ENCODE measurements at regions not wholly inside any gene's neighbourhood (a gene's known extent, or its start where the extent isn't known, plus 50 kb on each side); places are given as distances from the start of the nearest gene placed in this dataset.

DNA sequence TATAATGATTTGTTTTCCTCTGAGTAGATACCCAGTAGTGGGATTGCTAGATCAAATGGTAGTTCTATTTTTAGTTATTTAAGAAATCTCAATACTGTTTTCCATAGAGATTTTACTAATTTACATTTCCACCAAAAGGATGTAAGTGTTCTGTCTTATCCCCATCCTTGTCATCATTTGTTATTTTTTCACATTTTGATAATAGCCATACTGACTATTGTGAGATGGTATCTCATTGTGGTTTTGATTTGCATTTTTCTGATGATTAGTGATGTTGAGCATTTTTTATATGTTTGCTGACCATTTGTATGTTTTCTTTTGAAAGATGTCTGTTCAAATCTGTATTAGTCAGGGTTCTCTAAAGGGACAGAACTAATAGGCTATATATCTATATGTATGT, 160.0 kb upstream of the TMEM229A start:
- DNase-seq (ENCODE audit: low read depth in 2 of 2): no peak
- H3K4me3 ChIP-seq (replicated peaks in 1 of 2; ENCODE audit: low read depth in 2 of 2, low read length in 2 of 2): no peak overlapping the region
- TF ChIP-seq, protein P1, sequence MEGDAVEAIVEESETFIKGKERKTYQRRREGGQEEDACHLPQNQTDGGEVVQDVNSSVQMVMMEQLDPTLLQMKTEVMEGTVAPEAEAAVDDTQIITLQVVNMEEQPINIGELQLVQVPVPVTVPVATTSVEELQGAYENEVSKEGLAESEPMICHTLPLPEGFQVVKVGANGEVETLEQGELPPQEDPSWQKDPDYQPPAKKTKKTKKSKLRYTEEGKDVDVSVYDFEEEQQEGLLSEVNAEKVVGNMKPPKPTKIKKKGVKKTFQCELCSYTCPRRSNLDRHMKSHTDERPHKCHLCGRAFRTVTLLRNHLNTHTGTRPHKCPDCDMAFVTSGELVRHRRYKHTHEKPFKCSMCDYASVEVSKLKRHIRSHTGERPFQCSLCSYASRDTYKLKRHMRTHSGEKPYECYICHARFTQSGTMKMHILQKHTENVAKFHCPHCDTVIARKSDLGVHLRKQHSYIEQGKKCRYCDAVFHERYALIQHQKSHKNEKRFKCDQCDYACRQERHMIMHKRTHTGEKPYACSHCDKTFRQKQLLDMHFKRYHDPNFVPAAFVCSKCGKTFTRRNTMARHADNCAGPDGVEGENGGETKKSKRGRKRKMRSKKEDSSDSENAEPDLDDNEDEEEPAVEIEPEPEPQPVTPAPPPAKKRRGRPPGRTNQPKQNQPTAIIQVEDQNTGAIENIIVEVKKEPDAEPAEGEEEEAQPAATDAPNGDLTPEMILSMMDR (IDR thresholded peaks at IDR 0.05; ENCODE audit: low read depth, low read length): no peak

DNA sequence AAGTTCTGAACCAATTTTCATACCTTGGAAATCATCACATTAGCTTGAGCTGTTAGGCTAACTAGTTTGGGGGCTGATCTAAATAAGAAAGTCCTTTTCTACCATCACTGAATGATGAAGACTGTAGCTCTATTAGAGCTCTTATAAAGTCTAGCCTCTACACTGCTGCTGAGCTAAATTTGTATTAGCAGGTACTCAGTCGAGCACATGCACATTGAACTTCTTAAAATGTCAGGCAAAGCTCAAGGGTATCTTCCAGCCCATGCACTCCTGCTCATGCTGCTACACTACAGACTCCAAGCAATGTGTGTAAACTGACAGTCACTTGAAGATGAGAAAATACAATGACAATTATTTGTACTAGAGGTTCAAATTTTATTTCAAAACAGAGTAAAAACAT, 158.8 kb upstream of the TMEM229A start:
- H3K4me3 ChIP-seq (replicated peaks in 1 of 2; ENCODE audit: low read depth in 2 of 2, low read length in 2 of 2): no peak overlapping the region
- TF ChIP-seq, protein P1 (IDR thresholded peaks at IDR 0.05; ENCODE audit: low read depth, low read length): no peak
- DNase-seq (ENCODE audit: low read depth in 2 of 2): no peak

DNA sequence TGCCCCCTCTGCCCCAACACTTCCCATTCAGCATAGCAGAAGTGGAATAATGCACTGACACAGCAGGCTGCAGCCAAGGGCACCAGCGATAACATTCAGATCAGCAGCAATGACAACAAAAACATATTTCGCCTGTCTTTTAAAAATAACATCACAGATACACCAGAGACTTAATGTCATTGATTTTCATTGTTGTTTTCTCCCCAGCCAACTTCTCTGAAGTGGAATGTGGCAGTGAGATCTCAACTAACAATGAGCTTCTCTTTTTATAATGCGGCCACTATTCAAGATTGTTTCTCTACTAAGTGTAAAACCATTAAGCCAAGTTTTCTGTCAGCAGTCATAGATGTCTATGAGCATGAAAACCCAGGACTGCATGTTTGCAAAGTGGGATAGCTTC, 158.2 kb upstream of the TMEM229A start:
- DNase-seq (ENCODE audit: low read depth in 2 of 2): no peak
- TF ChIP-seq, protein P1 (IDR thresholded peaks at IDR 0.05; ENCODE audit: low read depth, low read length): no peak
- H3K4me3 ChIP-seq (replicated peaks in 1 of 2; ENCODE audit: low read depth in 2 of 2, low read length in 2 of 2): no peak overlapping the region

DNA sequence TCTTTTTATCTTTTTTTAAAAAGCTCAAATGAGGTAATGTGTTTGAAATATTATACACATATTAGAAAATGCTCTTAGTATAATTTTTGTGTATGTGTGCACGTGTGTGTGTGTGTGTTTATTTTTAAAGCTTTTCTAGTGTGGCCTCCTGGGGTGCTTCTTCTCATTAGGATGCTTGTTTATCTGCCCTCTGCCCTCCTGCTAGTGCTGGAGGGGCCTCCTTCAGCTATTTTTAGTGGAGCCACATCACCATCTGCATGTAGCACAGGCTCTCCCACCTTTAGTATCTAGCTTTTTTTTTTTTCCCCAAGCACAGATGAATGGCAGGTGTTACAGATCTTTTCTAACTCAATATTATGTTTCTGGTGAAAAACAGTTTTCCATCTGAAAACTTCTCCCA, 155.7 kb upstream of the TMEM229A start:
- no peak overlapping the region for H3K4me3 ChIP-seq (replicated peaks in 1 of 2; ENCODE audit: low read depth in 2 of 2, low read length in 2 of 2)
- TF ChIP-seq, protein P1 (IDR thresholded peaks at IDR 0.05; ENCODE audit: low read depth, low read length): no peak
- no peak for DNase-seq (ENCODE audit: low read depth in 2 of 2)

DNA sequence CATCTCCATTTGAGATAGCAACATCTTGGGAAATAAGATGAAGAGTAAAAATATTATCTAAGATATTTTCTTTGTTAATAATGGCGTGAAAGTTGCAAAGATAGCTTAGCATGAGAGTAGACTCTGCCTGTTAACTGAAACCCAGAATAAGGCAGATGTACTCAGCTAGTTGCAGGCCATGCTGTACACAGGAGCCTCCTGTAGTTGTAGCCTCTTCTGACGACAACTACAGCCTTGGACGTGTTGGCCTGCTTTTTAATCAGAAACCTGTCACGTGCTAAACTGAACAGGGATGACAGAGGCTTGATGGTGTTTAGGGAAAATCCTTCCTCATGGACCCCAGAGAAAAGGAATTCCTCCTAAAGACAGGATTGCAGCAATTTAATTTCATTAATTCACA, 155.1 kb upstream of the TMEM229A start:
- H3K4me3 ChIP-seq (replicated peaks in 1 of 2; ENCODE audit: low read depth in 2 of 2, low read length in 2 of 2): no peak overlapping the region
- DNase-seq (ENCODE audit: low read depth in 2 of 2): no peak
- TF ChIP-seq, protein P1 (IDR thresholded peaks at IDR 0.05; ENCODE audit: low read depth, low read length): no peak

DNA sequence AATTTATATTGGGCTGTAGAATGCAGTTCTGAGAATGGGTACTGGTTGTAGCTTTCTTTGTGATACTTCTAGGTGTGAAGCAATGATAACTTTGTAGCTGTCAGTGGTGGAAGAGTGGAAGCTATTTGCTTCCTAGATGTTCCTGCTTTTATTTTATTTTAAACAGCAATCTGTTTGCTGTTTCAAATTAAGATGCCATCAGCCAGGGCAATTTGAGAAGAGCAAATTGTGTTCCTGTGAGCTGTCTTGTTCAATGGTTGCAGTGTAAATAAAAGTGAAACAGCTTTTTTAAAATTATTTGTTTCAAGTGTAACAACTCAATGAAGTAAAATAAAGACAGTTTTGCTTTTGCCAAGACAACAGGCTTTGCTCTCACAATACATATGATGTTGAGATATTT, 150.8 kb upstream of the TMEM229A start:
- DNase-seq (ENCODE audit: low read depth in 2 of 2): no peak
- H3K4me3 ChIP-seq (replicated peaks in 1 of 2; ENCODE audit: low read depth in 2 of 2, low read length in 2 of 2): no peak overlapping the region
- TF ChIP-seq, protein P1 (IDR thresholded peaks at IDR 0.05; ENCODE audit: low read depth, low read length): no peak

DNA sequence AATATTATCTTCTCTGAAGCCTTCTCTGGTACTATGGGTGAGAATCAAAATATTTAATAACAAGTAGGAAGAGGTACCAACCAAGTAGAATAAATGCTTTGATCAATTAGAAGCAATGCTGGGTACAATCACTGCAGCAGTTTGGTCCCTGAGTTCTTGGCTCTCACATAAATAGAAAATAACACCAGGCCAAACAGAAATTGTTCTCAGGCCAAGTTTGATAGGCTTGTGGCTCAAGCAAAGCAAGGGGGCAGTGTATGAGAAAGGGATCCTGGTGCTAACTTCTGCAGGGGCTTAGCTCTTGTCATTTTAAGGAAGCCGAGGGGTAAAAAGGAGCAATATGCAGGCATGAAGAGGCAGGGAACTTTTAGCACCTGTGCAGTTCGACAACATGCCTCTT, 146.8 kb upstream of the TMEM229A start:
- no peak for DNase-seq (ENCODE audit: low read depth in 2 of 2)
- TF ChIP-seq, protein P1 (IDR thresholded peaks at IDR 0.05; ENCODE audit: low read depth, low read length): no peak
- H3K4me3 ChIP-seq (replicated peaks in 1 of 2; ENCODE audit: low read depth in 2 of 2, low read length in 2 of 2): no peak overlapping the region
